ENCODE measurements at regions not wholly inside any gene's neighbourhood (a gene's known extent, or its start where the extent isn't known, plus 50 kb on each side); places are given as distances from the start of the nearest gene placed in this dataset.

GRCh38 chr1:4024811-4025210 lies 124.7 kb upstream of the C1orf174 start:
- Mint-ChIP-seq H3K9me3 (no peaks in the 10 kb centered on the region), H3K4me3 (no peak overlapping the region), H3K27ac (no peak overlapping the region), H3K27me3 (peaks cover 2% of the 10 kb centered on the region), H3K36me3 (ENCODE audit: low read depth) (no peaks in the 10 kb centered on the region), H3K4me1 (no peaks in the 10 kb centered on the region)
- ChIA-PET CTCF (no interaction called here), POLR2A (no interaction called here)
- no peak for DNase-seq

DNA sequence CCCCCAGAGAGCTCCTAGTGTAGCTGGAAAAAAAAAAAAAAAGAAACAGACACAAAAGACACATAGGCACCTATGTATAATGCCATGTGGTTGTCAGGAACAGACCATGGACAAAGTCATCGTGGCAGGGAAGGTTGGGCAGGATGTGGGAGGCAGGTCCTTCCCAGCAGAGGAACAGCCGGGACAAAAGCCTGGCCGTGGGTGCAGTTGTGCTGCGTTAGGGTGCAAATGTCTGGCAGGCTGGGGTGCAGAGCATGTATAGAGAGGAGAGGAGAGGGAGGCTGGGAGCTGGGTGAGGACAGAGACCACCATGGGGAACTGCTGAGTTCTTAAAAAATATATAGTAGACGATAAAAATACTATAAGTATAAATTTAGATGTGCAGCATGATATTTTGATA lies 125.7 kb upstream of the C1orf174 start:
- POLR2A ChIA-PET, result no interaction called here
- no peaks in the 10 kb centered on the region for H3K36me3 Mint-ChIP-seq (ENCODE audit: low read depth)
- peaks cover 5% of the 10 kb centered on the region for H3K27me3 Mint-ChIP-seq
- CTCF ChIA-PET, result no interaction called here
- H3K4me1 Mint-ChIP-seq, result no peaks in the 10 kb centered on the region
- H3K27ac Mint-ChIP-seq, result no peak overlapping the region
- no peak overlapping the region for H3K4me3 Mint-ChIP-seq
- DNase-seq, result no peak
- no peaks in the 10 kb centered on the region for H3K9me3 Mint-ChIP-seq

DNA sequence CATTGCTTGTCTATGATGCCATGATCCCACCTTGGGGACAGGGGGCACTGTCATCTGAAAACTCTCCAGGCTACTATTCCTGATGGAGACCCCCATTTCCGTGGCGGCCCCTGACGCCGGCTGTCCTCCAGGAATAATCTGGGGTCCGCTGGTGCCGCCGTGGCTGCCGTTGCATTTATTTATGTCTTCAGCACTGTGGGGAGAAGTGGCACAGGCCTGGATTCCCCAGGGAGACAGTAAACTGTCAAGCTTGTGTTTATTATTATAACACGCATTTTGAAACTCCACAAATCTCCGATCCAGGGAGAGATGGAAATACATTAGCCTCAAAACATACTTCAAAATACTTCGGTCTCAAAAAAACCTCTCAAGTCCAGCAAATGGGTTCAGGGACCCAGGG lies 126.9 kb upstream of the C1orf174 start:
- Mint-ChIP-seq H3K27ac (no peak overlapping the region), H3K9me3 (peaks cover 2% of the 10 kb centered on the region), H3K4me1 (no peaks in the 10 kb centered on the region), H3K4me3 (no peak overlapping the region), H3K36me3 (ENCODE audit: low read depth) (no peaks in the 10 kb centered on the region), H3K27me3 (peaks cover 5% of the 10 kb centered on the region)
- CTCF ChIA-PET, result no interaction called here
- POLR2A ChIA-PET, result no interaction called here
- no peak for DNase-seq

GRCh38 chr1:4027492-4028138 lies 127.5 kb upstream of the C1orf174 start:
- Mint-ChIP-seq H3K27ac (no peak overlapping the region), H3K36me3 (ENCODE audit: low read depth) (no peaks in the 10 kb centered on the region), H3K9me3 (peaks cover 2% of the 10 kb centered on the region), H3K4me1 (no peaks in the 10 kb centered on the region), H3K27me3 (peaks cover 5% of the 10 kb centered on the region), H3K4me3 (no peak overlapping the region)
- CTCF ChIA-PET, result no interaction called here
- no peak for DNase-seq
- POLR2A ChIA-PET, result no interaction called here

DNA sequence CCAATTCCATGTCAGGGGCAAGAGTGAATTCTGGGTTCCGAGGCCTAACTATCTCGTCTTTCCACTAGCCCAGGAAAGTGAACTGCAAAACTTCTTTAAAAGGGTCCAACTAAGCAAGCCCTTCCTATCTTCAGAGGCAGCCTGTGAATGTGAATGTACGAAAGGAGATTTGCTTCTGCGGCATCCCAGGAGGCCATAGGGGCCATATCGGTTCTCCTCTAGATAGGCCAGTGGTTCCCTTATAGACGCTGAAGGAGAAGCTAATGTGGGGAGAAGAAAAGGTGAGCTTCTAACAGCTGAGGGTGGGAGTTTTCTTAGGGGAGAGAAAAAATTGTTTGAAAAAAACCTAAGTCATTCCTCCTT lies 128.0 kb upstream of the C1orf174 start:
- DNase-seq, result no peak
- Mint-ChIP-seq H3K36me3 (ENCODE audit: low read depth) (no peaks in the 10 kb centered on the region), H3K4me3 (no peak overlapping the region), H3K9me3 (peaks cover 2% of the 10 kb centered on the region), H3K27me3 (peaks cover 5% of the 10 kb centered on the region), H3K27ac (no peak overlapping the region), H3K4me1 (no peaks in the 10 kb centered on the region)
- ChIA-PET CTCF (interaction anchor here (0.5 kb wide), 1 partner anchor 1135 kb away, joined by 3 read pairs; no protein-coding TSS in a partner anchor), POLR2A (no interaction called here)

GRCh38 chr1:4029376-4029775 lies 129.3 kb upstream of the C1orf174 start:
- ChIA-PET POLR2A (no interaction called here), CTCF (no interaction called here)
- no peaks in the 10 kb centered on the region for H3K36me3 Mint-ChIP-seq (ENCODE audit: low read depth)
- H3K27ac Mint-ChIP-seq, result no peak overlapping the region
- H3K4me3 Mint-ChIP-seq, result no peak overlapping the region
- DNase-seq, result no peak
- H3K9me3 Mint-ChIP-seq, result peaks cover 2% of the 10 kb centered on the region
- H3K4me1 Mint-ChIP-seq, result no peaks in the 10 kb centered on the region
- H3K27me3 Mint-ChIP-seq, result peaks cover 5% of the 10 kb centered on the region

DNA sequence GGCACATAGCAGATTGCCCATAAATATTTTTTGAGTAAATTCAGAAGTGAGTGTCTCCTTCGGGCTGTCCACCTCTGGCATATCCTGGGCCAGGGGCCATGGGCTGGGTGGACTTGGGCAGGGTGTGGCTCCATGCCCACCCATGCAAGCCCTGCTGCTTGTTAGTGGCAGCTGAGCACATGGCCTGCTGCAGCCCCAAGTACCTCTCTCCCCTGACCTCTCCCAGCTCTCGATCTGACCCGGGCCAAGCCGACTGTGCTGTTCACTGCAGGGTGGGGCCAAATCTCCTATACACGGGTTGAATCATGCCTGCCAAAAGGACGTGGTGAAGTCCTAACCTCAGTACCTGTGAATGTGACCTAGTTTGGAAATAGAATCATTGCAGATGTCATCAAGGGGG lies 132.5 kb upstream of the C1orf174 start:
- peaks cover 2% of the 10 kb centered on the region for H3K9me3 Mint-ChIP-seq
- peaks cover 6% of the 10 kb centered on the region for H3K27me3 Mint-ChIP-seq
- no peak overlapping the region for H3K27ac Mint-ChIP-seq
- ChIA-PET POLR2A (no interaction called here), CTCF (no interaction called here)
- no peaks in the 10 kb centered on the region for H3K4me1 Mint-ChIP-seq
- H3K4me3 Mint-ChIP-seq, result no peak overlapping the region
- no peak for DNase-seq
- H3K36me3 Mint-ChIP-seq (ENCODE audit: low read depth), result no peaks in the 10 kb centered on the region

GRCh38 chr1:4033129-4033676 lies 133.1 kb upstream of the C1orf174 start:
- ChIA-PET CTCF (interaction anchor here (0.7 kb wide), 1 partner anchor 1614 kb away, joined by 4 read pairs; no protein-coding TSS in a partner anchor), POLR2A (no interaction called here)
- peaks cover 10% of the 10 kb centered on the region for H3K27me3 Mint-ChIP-seq
- no peak overlapping the region for H3K4me3 Mint-ChIP-seq
- no peak overlapping the region for H3K27ac Mint-ChIP-seq
- no peaks in the 10 kb centered on the region for H3K4me1 Mint-ChIP-seq
- peaks cover 2% of the 10 kb centered on the region for H3K9me3 Mint-ChIP-seq
- DNase-seq, result no peak
- H3K36me3 Mint-ChIP-seq (ENCODE audit: low read depth), result no peaks in the 10 kb centered on the region

DNA sequence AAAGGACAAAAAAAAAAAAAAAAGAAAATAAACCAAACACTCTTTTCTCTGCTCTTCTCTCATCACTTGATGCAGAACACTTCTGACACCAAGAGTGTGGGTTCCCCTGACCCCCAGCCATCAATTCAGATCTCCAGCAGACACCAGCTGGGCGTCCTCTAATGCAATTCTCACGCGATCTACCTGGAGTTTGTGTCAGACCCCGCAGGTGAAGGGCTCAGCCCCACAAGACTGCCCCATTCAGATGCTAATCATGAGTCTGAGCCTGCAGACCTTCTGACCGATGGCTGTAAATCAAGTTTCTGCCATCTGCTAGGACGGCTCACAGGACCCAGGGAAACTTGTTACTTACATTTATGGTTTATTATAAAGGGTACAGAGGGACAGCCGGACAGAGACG lies 133.6 kb upstream of the C1orf174 start:
- CTCF ChIA-PET, result interaction anchor here (0.7 kb wide), 1 partner anchor 1614 kb away, joined by 4 read pairs; no protein-coding TSS in a partner anchor

GRCh38 chr1:4034318-4034887 lies 134.3 kb upstream of the C1orf174 start:
- Mint-ChIP-seq H3K36me3 (ENCODE audit: low read depth) (no peaks in the 10 kb centered on the region), H3K27ac (no peak overlapping the region), H3K9me3 (peaks cover 2% of the 10 kb centered on the region), H3K4me1 (no peaks in the 10 kb centered on the region), H3K27me3 (peaks cover 13% of the 10 kb centered on the region), H3K4me3 (no peak overlapping the region)
- CTCF ChIA-PET, result no interaction called here
- POLR2A ChIA-PET, result no interaction called here
- DNase-seq, result no peak

More for the DNA sequence above, 133.6 kb upstream of the C1orf174 start:
- Mint-ChIP-seq H3K27ac (no peak overlapping the region), H3K9me3 (peaks cover 2% of the 10 kb centered on the region), H3K4me1 (no peaks in the 10 kb centered on the region), H3K4me3 (no peak overlapping the region), H3K27me3 (peaks cover 13% of the 10 kb centered on the region), H3K36me3 (ENCODE audit: low read depth) (no peaks in the 10 kb centered on the region)
- POLR2A ChIA-PET, result no interaction called here
- DNase-seq, result no peak

GRCh38 chr1:4044967-4045366 lies 144.9 kb upstream of the C1orf174 start:
- POLR2A ChIA-PET, result no interaction called here
- H3K27ac Mint-ChIP-seq, result no peak overlapping the region
- no peaks in the 10 kb centered on the region for H3K36me3 Mint-ChIP-seq (ENCODE audit: low read depth)
- H3K4me3 Mint-ChIP-seq, result no peak overlapping the region
- no peaks in the 10 kb centered on the region for H3K4me1 Mint-ChIP-seq
- peaks cover 6% of the 10 kb centered on the region for H3K27me3 Mint-ChIP-seq
- H3K9me3 Mint-ChIP-seq, result no peaks in the 10 kb centered on the region
- no peak for DNase-seq
- CTCF ChIA-PET, result interaction anchor here (0.6 kb wide), 1 partner anchor 75 kb away, joined by 3 read pairs; no protein-coding TSS in a partner anchor

GRCh38 chr1:4045397-4046010 lies 145.4 kb upstream of the C1orf174 start:
- Mint-ChIP-seq H3K27ac (no peak overlapping the region), H3K4me1 (no peaks in the 10 kb centered on the region), H3K4me3 (no peak overlapping the region), H3K27me3 (peaks cover 6% of the 10 kb centered on the region), H3K36me3 (ENCODE audit: low read depth) (no peaks in the 10 kb centered on the region), H3K9me3 (no peaks in the 10 kb centered on the region)
- ChIA-PET POLR2A (no interaction called here), CTCF (interaction anchor here (0.6 kb wide), 1 partner anchor 76 kb away, joined by 3 read pairs; no protein-coding TSS in a partner anchor)
- no peak for DNase-seq

DNA sequence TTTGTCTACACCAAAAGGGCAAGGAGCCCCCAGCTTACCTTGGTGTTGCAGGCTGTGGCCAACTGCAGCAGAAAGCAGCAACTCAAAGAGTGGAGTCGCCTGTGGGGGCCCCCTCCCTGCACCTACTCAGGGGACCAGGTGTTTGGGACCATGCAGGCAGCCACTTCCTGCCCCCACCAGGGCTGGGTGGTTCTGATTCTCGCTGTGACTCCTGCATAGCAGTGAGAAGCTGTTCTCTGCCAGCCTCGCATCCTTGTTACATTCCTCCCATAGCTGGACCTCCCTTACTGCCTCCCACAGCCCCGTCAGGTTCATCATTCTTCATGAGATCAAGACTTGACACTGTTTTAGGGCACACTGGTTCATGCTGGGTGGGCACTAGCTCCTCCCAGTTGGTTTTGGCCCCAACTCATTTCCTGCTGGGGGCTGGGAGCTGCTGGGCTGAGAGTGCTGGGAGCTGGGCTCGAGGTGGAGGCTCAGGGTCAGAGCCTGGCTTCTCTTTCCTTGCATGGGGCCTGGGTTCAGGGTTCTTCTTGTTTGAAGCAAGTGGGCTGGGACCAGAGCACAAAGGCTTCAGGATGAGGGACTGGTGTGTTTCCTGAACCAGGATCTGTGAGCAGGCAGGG lies 146.9 kb upstream of the C1orf174 start:
- DNase-seq, result no peak
- CTCF ChIA-PET, result no interaction called here
- POLR2A ChIA-PET, result no interaction called here

More for the DNA sequence above, 146.9 kb upstream of the C1orf174 start:
- H3K4me3 Mint-ChIP-seq, result no peak overlapping the region
- no peaks in the 10 kb centered on the region for H3K4me1 Mint-ChIP-seq
- H3K36me3 Mint-ChIP-seq (ENCODE audit: low read depth), result no peaks in the 10 kb centered on the region
- no peak overlapping the region for H3K27ac Mint-ChIP-seq
- H3K27me3 Mint-ChIP-seq, result peaks cover 4% of the 10 kb centered on the region
- H3K9me3 Mint-ChIP-seq, result no peaks in the 10 kb centered on the region
